PC-3 (cell line): ENCODE measurements at regions not wholly inside any gene's neighbourhood (a gene's known extent, or its start where the extent isn't known, plus 50 kb on each side); places are given as distances from the start of the nearest gene placed in this dataset.

Experiments used
- ATAC-seq: fragments of 200-7000 bp; cut with Tn5 transposase; 2 replicates; pipeline ENCODE4 v1.9.1; 2020; ENCODE audit warnings: mild to moderate bottlenecking, moderate library complexity
- BruUV-seq: library from RNA; stranded (reverse); fragments of 400-500 nt; replicated peaks from 2 replicates; lab custom pipeline; 2021; lab: Mats Ljungman, UMichigan
- CTCF ChIA-PET: fragments of 300-600 bp; sonication (Branson Sonifier 250); formaldehyde crosslinking; loops from one replicate; lab custom pipeline; 2022; ENCODE audit warnings: antibody characterized with exemption; lab: Charles Lee
- POLR2A ChIA-PET: fragments of 300-600 bp; sonication (Branson Sonifier 250); formaldehyde crosslinking; loops from one replicate; lab custom pipeline; 2022; ENCODE audit warnings: antibody characterized with exemption; ENCODE audit not compliant: unreplicated experiment; lab: Charles Lee
- DNase-seq: peaks from one replicate; pipeline ENCODE4 v3.0.0-alpha.2; 2015
- H2AFZ ChIP-seq: fragments of 300-600 bp; sonication (generic); 2 replicates; pipeline ENCODE4 v1.6.0; 2016; ENCODE audit warnings: antibody characterized with exemption, low read length
- H3F3A ChIP-seq: fragments of 300-600 bp; sonication (generic); one replicate; pipeline ENCODE4 v1.6.0; 2017; ENCODE audit warnings: antibody characterized with exemption, low read length, control low read depth, mild to moderate bottlenecking; ENCODE audit not compliant: unreplicated experiment
- H3K27ac ChIP-seq: fragments of 300-600 bp; sonication (generic); 2 replicates; pipeline ENCODE4 v1.5.1; 2016; ENCODE audit warnings: mild to moderate bottlenecking, low read length
- H3K27me3 ChIP-seq: fragments of 300-600 bp; sonication (generic); 2 replicates; pipeline ENCODE4 v1.6.1; 2016; ENCODE audit warnings: low read length, mixed read lengths
- H3K36me3 ChIP-seq: fragments of 300-600 bp; sonication (generic); 2 replicates; pipeline ENCODE4 v1.6.1; 2016; ENCODE audit warnings: low read depth, mixed run types, low read length, mixed read lengths
- H3K4me1 ChIP-seq: fragments of 300-600 bp; sonication (generic); 2 replicates; pipeline ENCODE4 v1.5.1; 2016; ENCODE audit warnings: low read length; ENCODE audit not compliant: insufficient read depth
- H3K4me2 ChIP-seq: fragments of 300-600 bp; sonication (generic); 2 replicates; pipeline ENCODE4 v1.6.0; 2016; ENCODE audit warnings: low read length
- H3K4me3 ChIP-seq: fragments of 300-600 bp; sonication (generic); 2 replicates; pipeline ENCODE4 v1.5.1; 2016; ENCODE audit warnings: mild to moderate bottlenecking, low read length, mixed read lengths
- H3K79me2 ChIP-seq: fragments of 300-600 bp; sonication (generic); 2 replicates; pipeline ENCODE4 v1.6.1; 2017; ENCODE audit warnings: low read length, mixed read lengths
- H3K9ac ChIP-seq: fragments of 300-600 bp; sonication (generic); 2 replicates; pipeline ENCODE4 v1.6.0; 2016; ENCODE audit warnings: mild to moderate bottlenecking, low read length
- H3K9me2 ChIP-seq: fragments of 300-600 bp; sonication (generic); replicated peaks from 2 replicates; pipeline ENCODE4 v1.6.1; 2016; ENCODE audit warnings: mixed run types, low read length, mixed read lengths
- H3K9me3 ChIP-seq: fragments of 300-600 bp; sonication (generic); 2 replicates; pipeline ENCODE4 v1.6.1; 2016; ENCODE audit warnings: low read length, mixed read lengths
- H4K20me1 ChIP-seq: fragments of 300-600 bp; sonication (generic); 2 replicates; pipeline ENCODE4 v1.6.1; 2016; ENCODE audit warnings: low read length, mixed read lengths
- EZH2 ChIP-seq: fragments of 300-600 bp; sonication (generic); IDR thresholded peaks from one replicate; pipeline ENCODE4 v1.6.1; 2017; ENCODE audit warnings: antibody characterized with exemption, mild to moderate bottlenecking, low read length; ENCODE audit not compliant: unreplicated experiment
- EZH2phosphoT487 ChIP-seq: fragments of 300-600 bp; sonication (generic); IDR thresholded peaks from 2 replicates; pipeline ENCODE4 v1.6.1; 2018; ENCODE audit warnings: mild to moderate bottlenecking, antibody characterized with exemption, low read length, borderline replicate concordance
- intact Hi-C: fragments of 100-400 bp; cut with micrococcal nuclease; formaldehyde crosslinking; loops from 2 replicates; pipeline ENCODE4 v1.9.0; 2023
- TF ChIP-seq, protein P1 (sequence below): fragments of 300-600 bp; sonication (generic); conservative IDR thresholded peaks from 2 replicates; pipeline ENCODE4 v1.5.1; 2017; ENCODE audit warnings: antibody characterized with exemption, low read depth, mild to moderate bottlenecking, low read length

DNA sequence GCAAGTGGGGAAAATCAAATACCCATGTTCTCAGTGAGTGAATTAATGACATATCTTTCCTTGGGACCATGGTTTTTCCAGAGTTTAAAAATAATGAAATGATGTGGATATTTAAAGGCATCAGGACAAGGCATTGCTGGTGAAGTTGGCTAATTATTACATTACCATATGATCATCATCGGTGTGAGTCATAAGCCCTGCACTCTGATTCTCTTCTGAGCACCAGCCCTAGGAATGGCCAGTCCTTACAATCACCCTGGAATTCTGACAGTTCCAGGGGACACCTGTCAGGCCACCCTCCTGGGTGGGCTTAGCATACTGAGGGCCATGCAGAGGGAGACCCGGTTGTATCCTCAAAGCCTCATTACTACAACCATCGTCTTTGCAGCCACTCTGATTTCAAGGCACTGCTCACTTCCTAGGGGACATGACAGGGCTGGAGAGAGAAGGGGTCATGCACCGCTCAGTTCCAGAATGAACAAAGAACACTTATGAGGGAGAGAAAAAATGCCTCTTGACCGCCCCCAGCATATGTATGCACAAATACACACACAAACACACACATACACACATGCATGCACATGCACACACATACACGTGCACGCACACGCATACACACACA is 365.0 kb downstream of the MIAT start:
- no peak overlapping the region for H3K4me2 ChIP-seq
- no peaks in the 10 kb centered on the region for H3K4me1 ChIP-seq
- DNase-seq (no peak), ATAC-seq (no peak)
- H3K9me2 ChIP-seq = no peaks in the 10 kb centered on the region
- H3K4me3 ChIP-seq = no peak overlapping the region
- no peaks in the 10 kb centered on the region for H3K9me3 ChIP-seq
- no peaks in the 10 kb centered on the region for H3K36me3 ChIP-seq
- ChIA-PET CTCF (no interaction called here), POLR2A (no interaction called here)
- H3K79me2 ChIP-seq = no peaks in the 10 kb centered on the region
- H3K27me3 ChIP-seq = 0 out of 2 replicates have a peak, but pooled peaks cover 3% of the 10 kb centered on the region
- no peak for TF ChIP-seq EZH2phosphoT487
- TF ChIP-seq EZH2 = no peak
- TF ChIP-seq, protein P1, sequence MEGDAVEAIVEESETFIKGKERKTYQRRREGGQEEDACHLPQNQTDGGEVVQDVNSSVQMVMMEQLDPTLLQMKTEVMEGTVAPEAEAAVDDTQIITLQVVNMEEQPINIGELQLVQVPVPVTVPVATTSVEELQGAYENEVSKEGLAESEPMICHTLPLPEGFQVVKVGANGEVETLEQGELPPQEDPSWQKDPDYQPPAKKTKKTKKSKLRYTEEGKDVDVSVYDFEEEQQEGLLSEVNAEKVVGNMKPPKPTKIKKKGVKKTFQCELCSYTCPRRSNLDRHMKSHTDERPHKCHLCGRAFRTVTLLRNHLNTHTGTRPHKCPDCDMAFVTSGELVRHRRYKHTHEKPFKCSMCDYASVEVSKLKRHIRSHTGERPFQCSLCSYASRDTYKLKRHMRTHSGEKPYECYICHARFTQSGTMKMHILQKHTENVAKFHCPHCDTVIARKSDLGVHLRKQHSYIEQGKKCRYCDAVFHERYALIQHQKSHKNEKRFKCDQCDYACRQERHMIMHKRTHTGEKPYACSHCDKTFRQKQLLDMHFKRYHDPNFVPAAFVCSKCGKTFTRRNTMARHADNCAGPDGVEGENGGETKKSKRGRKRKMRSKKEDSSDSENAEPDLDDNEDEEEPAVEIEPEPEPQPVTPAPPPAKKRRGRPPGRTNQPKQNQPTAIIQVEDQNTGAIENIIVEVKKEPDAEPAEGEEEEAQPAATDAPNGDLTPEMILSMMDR = no peak
- H3F3A ChIP-seq = no peaks in the 10 kb centered on the region
- intact Hi-C loops = no loop called here
- H3K9ac ChIP-seq = no peak overlapping the region
- no peaks in the 10 kb centered on the region for H4K20me1 ChIP-seq
- BruUV-seq = no TSS peak
- H3K27ac ChIP-seq = no peak overlapping the region
- no peak overlapping the region for H2AFZ ChIP-seq

DNA sequence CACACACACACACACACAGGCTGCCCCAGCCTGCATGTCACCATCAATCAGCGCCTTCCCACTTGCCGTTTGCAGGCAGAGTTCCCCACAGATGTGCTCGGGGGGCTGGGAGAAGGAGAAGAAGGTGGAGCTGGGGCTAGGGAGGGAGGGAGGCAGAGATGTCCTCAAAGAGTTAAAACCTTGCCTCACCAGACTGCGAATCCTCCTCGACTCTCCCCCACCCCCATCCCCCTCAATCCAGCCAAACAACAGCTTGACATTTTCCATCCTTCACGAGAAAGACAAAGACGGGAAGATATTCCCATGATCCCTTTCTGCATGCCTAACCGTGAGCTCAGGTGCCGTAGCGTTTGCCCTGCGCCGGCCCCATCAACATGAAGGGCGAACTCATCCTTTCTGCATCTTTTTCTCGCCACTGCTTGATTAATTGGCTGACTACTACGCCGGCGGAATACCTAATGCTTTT is 365.5 kb downstream of the MIAT start:
- no peak overlapping the region for H3K4me2 ChIP-seq
- no peaks in the 10 kb centered on the region for H3K79me2 ChIP-seq
- no peaks in the 10 kb centered on the region for H3K9me3 ChIP-seq
- ATAC-seq (no peak), DNase-seq (no peak)
- no peaks in the 10 kb centered on the region for H3K36me3 ChIP-seq
- no peaks in the 10 kb centered on the region for H4K20me1 ChIP-seq
- BruUV-seq = no TSS peak
- TF ChIP-seq EZH2 = no peak
- TF ChIP-seq, protein P1 = no peak
- TF ChIP-seq EZH2phosphoT487 = no peak
- no peak overlapping the region for H3K4me3 ChIP-seq
- H3K27me3 ChIP-seq = 0 out of 2 replicates have a peak, but pooled peaks cover 3% of the 10 kb centered on the region
- POLR2A ChIA-PET = no interaction called here
- H3K4me1 ChIP-seq = no peaks in the 10 kb centered on the region
- no peak overlapping the region for H2AFZ ChIP-seq
- H3K9ac ChIP-seq = no peak overlapping the region
- no peaks in the 10 kb centered on the region for H3K9me2 ChIP-seq
- intact Hi-C loops = no loop called here
- CTCF ChIA-PET = no interaction called here
- no peak overlapping the region for H3K27ac ChIP-seq
- no peaks in the 10 kb centered on the region for H3F3A ChIP-seq

DNA sequence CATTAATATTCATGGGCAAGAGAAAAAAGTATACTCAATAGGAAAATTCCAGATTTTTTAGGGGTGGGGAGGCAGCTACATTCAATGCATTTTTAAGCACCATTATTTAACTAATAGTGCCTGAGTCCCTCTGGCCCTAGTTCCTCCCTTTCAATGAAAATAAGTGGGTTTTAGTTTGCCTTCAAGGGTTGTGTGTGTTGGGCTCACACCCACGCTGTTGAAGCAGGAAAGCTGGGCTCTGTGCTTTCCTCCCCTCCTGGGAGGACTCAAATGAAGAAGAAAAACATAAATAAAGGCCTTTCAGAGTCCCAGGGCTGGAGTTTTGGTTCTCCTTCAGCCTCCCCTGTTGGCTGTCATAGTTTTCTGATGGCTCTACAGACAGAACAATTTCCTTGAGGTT is 366.2 kb downstream of the MIAT start:
- ChIA-PET CTCF (no interaction called here), POLR2A (no interaction called here)
- no peak for TF ChIP-seq EZH2phosphoT487
- TF ChIP-seq EZH2 = no peak
- TF ChIP-seq, protein P1 = no peak
- Histone ChIP-seq H3K4me1 (no peaks in the 10 kb centered on the region), H3K27ac (no peak overlapping the region), H3K36me3 (no peaks in the 10 kb centered on the region), H2AFZ (no peak overlapping the region), H3K9me3 (no peaks in the 10 kb centered on the region), H4K20me1 (no peaks in the 10 kb centered on the region), H3F3A (no peaks in the 10 kb centered on the region), H3K9me2 (no peaks in the 10 kb centered on the region), H3K4me2 (no peak overlapping the region), H3K4me3 (no peak overlapping the region), H3K9ac (no peak overlapping the region), H3K27me3 (0 out of 2 replicates have a peak, but pooled peaks cover 3% of the 10 kb centered on the region), H3K79me2 (no peaks in the 10 kb centered on the region)
- BruUV-seq = no TSS peak
- ATAC-seq (no peak), DNase-seq (no peak)
- intact Hi-C loops = no loop called here
